ELR (cell line): ENCODE measurements at regions not wholly inside any gene's neighbourhood (a gene's known extent, or its start where the extent isn't known, plus 50 kb on each side); places are given as distances from the start of the nearest gene placed in this dataset.
"Not testable (repeated sequence)": the region's sequence is repeated elsewhere in the genome, so short reads cannot be mapped to it uniquely, and the experiment has no call there.

ENCODE experiments used
- DNase-seq: peaks from one replicate; pipeline ENCODE4 v3.0.0-alpha.2; 2015; ENCODE audit warnings: low read depth

DNA sequence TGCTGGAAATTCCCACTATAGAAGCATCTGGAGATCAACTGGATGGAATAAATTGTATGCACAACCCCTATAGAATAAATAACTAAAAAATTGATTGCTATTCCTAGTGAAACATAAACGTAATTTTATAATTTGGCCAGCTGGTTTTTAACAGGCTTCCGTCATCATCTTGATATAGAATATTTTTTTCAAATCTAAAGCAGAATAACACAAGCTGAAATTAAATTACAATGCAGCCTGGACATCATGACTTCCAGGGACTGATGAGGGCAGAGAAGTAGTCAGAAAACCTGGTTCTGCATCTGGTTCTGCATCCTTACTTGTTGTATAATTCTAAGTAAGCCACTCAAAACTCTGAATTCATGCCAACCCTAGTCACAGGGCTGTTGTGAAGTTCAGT lies 146.1 kb downstream of the MEX3B start:
- DNase-seq: no peak

DNA sequence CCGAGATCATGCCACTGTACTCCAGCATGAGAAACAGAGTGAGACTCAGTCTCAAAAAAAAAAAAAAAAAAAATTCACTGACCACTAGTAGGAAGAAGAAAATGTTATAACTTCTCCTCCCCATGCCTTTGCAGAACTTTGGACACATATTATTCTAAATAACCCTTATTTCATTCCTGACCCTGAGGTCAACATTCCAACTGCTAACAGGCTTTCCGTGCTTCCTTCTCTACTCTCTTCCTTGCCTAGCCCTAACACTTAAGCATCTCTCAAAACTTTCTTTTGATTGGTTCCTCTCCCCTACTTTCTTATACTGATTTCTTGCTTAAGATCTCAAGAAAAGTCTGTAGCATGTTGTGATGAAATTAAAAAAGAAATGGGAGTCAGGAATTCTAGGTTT lies 146.8 kb downstream of the MEX3B start:
- no peak for DNase-seq

DNA sequence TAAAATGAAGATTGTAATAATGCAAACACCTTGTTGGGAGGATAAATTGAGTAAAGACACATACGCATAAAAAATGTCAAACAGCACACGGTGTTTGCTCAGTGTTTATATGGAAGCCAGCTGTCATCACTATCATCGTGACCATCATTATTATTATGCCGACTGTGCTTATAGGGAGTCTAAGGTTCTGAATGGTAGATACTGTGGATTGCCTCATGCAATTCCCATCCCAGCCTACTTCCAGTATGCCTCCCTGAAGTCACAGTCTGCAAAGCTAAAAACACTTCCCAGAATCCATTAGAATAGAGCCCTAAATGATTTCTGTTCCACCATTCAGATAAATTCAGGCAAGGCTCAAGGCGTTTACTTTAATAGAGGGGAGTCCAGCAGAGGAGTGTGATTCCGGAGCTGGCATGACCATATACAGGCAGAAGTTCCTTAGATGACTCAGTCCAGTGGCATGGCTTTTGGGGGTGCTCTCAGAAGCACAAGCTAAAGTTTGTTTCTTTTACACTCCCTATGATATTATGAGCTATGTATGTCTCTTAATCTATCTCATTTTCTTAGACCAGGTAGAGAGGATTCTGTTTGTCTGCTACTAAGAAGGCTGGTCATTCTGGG lies 148.7 kb downstream of the MEX3B start:
- DNase-seq: peak; percentile 49

DNA sequence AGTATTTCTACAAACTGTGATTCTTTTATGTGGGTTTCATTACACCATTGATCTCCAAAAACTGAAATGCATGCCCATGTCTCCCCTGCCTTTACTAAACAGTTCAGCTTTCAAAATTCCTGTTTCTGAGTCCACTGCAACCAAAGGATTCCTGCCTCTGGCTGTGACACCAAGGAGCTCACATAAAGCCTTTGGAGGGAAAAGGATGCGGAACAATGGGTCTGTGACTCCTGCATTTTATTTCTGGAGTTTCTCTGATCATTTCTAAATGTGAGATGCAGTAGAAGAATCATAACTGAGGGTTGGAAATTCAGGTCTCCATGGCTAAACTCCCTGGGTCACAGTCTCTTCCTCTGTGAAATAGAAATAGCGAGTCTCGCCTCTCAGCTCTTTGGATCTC lies 149.5 kb downstream of the MEX3B start:
- no peak for DNase-seq

DNA sequence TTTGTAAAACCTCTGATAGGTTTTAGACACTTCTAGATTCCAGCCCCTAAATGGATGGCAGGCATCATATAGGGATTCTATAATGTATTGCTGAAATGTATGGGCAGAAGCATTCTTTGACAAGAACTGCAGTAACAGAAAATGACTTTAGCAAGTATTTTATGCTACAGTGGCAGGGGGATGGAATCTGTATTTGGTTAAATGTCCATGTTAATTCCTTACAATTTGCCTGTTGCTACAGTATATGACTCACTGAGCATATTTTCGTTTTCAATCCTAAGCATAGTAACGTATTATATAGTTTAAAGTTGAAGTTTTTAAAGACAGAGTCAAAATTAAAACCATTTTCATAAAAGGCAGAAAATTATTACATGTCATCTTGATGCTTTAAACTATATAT lies 150.1 kb downstream of the MEX3B start:
- DNase-seq: no peak

DNA sequence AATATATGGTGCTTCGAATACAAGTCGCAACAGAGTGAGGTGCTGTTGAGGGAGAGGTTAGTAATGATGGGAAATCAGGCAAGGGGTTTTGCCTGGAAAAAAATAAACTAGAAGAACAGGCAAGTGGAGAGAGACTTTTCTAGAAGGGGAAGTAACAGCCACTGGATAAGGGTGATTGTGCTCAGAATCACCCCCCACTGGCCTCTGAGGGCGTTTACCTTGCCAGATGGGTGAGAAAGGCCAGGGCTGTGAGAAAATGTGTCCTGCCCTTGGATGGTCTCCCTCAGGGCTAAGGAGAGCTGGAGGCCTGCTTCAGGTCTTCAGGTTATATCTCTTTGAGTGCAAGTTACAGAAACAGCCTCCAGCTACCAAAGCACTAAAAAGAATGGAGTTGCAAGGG lies 151.8 kb downstream of the MEX3B start:
- no peak for DNase-seq

DNA sequence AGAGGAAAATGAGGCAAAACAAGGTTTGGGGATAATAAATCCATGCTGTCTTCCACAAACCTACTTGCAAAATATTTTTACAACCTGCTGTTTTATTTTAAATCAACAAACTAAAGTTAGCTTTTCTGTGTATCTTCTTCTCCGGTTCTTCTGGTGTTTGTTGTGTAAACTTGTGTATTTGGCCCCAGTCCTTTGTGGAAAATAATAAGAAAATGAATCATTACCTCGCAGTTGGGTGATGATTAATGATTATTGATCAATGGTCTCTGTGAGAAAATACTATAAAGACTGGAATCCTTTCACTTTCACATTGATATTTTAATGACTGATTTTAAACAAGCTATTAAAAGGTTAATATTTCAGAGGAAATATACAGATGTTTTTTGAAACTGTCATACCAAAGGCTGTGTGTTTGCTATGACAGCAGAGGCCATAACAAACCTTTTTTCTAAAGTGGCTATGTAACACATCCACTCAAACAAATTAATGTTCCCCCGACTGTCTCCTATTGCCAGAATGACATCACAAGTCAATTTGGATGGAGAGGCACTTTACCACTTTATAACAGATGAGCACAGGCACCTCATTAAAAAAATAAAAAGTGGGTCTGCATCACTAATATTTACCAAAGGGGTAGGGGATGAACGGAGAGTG lies 152.5 kb downstream of the MEX3B start:
- no peak for DNase-seq

DNA sequence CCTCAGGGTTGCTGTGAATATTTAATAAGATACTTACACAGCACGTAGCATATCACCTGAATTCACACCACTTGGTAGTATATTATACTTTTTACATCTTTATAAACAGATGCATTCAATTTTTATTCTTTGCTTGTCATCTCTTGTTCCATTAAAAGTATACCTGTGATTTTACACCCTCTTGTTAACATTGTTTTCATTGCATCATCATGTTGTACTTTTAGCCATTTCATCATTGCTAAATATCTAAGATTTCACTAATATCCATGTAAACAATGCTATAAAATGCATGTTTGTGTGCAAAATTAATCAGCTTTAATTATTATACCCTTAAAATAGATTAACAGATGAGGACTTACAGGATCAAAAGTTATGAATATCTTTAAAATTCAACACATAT lies 155.3 kb downstream of the MEX3B start:
- no peak for DNase-seq

DNA sequence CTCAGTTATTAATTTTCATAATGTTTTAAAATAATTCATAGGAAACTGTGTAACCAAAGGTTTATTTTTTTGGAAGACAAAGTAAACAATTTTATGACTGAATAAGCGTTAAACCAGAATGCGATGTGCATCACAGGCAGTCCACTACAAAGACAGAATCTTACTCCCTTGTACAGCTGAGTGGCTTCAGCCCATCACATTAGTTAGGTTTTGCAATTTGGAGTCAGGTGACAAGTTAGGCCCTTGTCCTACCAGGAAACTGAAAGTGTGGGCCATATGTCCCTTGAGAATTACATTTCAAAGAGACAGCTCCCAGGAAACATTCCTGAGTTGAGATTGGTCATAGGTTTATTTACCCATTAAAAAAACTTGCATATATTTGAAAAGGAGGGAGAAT lies 156.3 kb downstream of the MEX3B start:
- DNase-seq: no peak

DNA sequence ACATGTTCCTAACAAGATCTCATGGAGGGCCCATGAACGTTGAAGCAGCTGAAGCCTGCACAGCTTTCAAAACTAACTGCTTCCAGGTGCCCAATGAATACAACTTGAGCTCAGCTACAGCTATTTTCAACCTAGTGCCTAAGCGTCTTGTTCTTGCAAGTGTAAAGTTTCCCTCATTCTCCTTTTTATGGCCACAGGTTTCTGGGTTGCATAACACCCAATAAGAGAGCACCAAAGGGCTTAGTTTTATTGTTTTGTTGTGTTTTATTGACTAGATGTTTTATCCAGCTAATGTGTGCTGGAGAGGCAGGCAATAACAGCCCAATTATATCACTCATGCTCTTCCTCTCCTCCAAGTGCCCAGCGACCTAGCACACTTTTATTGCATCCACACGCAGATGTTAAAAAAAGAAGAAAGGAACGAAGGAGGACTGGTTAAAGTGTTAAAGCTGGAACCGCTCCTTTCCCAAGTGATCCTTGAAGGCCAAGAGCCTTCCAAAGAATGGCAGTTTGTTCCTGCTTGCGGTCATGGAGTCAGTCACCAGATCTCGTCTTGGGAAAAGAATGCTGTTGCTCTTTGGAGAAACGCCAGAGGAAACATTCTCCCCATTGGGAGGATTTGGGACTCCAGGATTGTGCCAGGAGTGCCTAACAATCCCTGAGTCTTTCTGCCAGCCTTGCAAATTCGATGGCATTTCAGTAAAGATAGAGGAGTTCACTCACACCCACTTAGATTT lies 156.9 kb downstream of the MEX3B start:
- peak; percentile 33 for DNase-seq

DNA sequence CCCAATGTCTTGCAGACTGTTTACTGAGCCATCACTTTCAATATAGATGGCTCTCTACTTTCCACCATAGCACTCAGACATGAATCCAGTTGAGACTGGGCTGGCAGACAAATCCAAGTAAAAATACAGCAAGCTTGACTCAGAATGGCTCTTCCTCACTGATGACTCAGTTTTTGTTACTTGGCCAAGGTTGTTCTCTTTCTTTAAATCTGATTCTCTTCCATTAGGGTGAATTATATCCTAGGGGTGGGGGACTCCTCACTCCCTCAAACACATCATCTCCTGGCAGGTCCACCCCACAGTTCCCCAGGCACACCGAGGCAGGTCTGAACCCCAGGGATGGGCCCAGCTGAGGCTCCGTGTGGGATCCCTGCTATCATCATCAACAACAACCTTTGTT lies 157.9 kb downstream of the MEX3B start:
- peak; percentile 50 for DNase-seq

DNA sequence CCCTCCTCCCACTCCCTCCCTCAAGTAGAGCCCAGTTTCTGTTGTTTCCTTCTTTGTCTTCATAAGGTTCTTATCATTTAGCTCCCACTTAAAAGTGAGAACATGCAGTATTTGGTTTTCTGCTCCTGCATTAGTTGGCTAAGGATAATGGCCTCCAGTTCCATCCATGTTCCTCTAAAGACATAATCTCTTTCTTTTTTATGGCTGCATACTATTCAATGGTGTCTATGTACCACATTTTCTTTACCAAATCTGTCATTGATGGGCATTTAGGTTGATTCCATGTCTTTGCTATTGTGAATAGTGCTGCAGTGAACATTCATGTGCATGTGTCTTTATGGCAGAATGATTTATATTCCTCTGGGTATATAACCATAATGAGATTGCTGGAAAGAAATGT lies 158.6 kb downstream of the MEX3B start:
- not testable (repeated sequence) for DNase-seq

DNA sequence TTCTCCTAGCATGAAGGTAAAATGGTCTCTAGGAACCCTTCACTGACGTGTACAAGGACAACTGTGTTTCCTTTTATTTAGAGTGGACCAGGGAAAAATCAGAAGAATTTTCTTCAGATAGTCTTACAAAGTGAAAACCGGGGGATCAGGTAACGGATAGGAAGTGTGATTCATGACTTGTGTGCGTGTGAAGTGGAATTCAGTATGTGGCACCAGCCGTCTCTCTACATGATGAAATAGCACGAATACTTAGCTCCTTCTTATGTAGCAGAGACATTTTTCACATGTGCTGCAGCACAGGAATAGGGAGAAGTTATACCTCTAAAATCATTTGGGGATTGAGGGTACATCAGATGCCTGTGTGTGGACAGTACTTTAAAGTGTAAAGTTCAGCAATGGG lies 159.2 kb downstream of the MEX3B start:
- peak; percentile 32 for DNase-seq

DNA sequence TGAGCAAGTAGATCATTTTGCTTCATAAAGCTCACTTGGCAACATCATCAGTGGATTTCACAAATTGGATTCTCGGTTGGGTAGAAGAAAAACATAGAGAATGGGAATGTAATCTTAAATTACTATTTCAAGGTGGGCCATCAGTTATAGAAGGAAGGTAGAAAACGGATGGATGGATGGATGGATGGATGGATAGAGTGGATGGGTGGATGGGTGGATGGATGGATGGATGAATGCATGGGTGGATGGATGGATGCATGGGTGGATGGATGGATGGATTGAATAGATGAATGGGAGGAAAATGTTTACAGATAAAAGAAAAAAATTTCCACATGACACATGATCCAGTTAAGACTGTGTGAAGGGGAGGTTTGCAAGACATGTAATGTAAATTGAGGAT lies 159.7 kb downstream of the MEX3B start:
- no peak for DNase-seq

DNA sequence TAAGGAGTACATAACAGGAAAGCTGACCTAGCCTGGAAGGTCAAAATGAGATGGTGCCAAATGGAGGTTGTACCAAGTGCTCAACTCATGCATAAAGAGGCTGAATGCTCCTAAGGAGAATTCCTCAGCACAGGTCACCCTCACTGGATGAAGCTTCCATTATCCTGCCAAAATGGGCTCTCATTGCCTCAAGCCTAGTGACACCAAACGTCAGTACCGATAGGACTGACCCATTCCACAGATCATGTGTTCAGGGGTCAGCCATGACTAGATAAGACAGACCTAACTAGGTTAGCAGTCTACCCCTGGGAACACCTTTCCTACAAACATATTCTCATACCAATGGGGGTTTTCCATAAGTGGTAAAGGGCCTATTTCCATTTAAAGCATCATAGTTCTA lies 160.7 kb downstream of the MEX3B start:
- no peak for DNase-seq

DNA sequence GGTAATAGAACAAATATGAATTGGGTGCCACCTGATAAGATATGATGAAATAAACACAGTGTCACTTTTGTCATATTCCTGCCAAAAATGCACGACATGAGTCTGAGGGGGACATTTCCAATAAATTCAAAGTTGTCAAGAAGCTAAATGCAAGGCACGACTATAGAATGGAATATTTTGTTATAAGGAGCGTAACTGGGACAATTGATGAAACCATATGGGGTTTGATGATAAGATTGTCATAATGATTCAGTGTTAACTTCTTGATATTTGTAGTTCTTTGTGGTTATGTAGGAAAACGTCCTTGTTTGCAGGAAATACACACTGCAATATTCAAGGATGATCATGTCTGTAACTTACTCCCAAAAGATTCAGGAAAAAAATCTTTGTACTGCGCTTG lies 163.3 kb downstream of the MEX3B start:
- no peak for DNase-seq

DNA sequence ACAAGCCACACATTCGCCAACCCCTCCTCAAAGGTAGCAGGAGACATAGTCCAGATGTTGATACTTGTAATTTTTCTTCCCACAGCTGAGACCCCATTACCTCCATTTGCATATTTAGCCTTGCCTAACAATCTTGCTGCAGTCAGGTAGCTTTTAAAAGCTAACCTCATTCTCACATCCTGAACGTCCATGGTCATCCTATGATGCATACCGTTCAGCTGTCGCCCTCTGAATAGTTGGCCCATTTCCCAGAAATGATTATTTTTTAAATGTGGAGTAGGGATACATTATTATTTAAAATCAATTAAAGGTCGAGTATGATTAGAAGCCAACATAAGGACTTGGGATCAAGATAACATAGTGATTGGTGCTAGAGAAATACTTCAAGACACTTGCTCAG lies 165.0 kb downstream of the MEX3B start:
- DNase-seq: peak; percentile 25

DNA sequence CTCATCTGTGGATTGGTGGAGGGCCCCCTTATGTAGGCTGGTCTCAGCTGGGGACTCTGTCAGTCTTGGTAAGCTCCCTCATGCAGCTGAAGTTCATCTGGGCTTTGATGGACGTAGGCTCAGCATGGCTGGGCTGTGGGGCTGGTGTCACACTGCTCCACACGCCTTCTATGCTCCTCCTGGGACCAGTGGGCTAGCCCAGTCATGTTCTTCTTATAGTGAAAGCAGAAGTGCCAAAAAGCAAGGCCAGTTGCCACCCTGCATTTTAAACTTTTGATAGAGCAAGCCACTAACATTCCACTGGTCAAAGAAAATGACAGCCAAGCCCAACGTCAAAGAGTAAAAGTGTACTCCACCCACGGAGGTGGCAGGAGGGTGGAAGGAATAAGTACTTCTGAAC lies 165.5 kb downstream of the MEX3B start:
- DNase-seq: no peak

DNA sequence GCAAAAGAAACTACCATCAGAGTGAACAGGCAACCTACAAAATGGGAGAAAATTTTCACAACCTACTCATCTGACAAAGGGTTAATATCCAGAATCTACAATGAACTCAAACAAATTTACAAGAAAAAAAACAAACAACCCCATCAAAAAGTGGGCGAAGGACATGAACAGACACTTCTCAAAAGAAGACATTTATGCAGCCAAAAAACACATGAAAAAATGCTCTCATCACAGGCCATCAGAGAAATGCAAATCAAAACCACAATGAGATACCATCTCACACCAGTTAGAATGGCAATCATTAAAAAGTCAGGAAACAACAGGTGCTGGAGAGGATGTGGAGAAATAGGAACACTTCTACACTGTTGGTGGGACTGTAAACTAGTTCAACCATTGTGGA lies 170.1 kb downstream of the MEX3B start:
- not testable (repeated sequence) for DNase-seq

DNA sequence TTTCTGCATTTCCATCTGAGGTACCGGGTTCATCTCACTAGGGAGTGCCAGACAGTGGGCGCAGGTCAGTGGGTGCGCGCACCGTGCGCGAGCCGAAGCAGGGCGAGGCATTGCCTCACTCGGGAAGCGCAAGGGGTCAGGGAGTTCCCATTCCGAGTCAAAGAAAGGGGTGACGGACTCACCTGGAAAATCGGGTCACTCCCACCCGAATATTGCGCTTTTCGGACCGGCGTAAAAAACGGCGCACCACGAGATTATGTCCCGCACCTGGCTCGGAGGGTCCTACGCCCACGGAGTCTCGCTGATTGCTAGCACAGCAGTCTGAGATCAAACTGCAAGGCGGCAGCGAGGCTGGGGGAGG lies 175.1 kb downstream of the MEX3B start:
- not testable (repeated sequence) for DNase-seq

DNA sequence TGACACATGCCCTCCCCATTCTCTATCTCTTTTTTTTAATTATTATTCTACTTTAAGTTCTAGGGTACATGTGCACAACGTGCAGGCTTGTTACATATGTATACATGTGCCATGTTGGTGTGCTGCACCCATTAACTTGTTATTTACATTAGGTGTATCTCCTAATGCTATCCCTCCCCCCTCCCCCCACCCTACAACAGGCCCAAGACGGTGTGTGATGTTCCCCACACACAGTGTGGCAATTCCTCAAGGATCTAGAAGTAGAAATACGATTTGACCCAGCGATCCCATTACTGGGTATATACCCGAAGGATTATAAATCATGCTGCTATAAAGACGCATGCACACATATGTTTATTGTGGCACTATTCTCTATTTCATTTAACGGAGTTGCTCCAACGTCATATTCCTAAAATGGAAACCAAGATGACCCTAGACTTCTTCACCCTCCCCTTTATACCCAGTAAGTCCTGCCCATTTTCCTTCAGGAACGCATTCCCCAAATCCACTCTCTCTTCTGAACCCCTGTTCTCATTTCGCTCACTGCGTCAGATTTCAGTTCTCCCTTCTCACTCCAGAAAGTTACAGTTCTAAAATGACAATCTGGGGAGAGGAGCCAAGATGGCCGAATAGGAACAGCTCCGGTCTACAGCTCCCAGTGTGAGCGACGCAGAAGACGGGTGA lies 175.6 kb downstream of the MEX3B start:
- DNase-seq: not testable (repeated sequence)

DNA sequence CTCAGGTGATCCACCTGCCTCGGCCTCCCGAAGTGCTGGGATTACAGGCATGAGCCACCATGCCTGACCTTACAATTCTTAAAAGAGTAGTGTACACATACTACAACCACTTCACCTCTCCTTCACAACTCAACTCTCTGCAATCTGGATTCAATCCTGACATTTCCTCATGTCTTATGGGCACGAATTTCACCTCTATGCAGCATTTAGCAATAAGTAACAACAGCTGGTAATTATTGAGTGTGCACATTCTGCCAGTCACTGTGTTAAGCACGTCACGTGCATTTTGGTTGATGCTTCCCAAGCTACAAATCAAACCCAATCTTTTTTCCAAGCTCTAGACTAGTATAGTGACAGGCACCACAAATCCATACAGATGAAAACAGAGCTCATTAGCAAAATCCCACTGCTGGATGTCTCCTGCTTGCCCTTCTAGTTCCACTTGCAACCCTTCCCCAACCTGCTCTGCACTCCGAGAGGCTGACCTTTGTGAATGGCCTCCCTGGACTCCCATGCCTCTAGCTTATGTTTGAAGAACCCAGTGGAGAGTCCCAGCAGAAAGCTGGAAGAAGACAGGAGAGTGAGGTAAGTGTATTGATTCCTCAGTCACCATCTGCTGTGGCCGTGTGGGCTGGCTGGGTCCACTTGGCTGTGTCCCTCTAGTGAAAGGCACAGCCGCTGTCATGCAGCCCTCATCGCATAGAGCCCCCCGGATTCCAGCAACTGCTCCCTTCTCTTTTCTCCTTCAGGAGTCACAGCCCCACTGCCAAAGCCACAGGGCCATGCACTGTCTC lies 176.5 kb downstream of the MEX3B start:
- DNase-seq: no peak
